DMS79 (cell line): ENCODE measurements at regions not wholly inside any gene's neighbourhood (a gene's known extent, or its start where the extent isn't known, plus 50 kb on each side); places are given as distances from the start of the nearest gene placed in this dataset.
"Not testable (repeated sequence)": the region's sequence is repeated elsewhere in the genome, so short reads cannot be mapped to it uniquely, and the experiment has no call there.

Experiments used
- DNase-seq: peaks from one replicate; lab custom pipeline; 2025; lab: John Stamatoyannopoulos, UW

DNA sequence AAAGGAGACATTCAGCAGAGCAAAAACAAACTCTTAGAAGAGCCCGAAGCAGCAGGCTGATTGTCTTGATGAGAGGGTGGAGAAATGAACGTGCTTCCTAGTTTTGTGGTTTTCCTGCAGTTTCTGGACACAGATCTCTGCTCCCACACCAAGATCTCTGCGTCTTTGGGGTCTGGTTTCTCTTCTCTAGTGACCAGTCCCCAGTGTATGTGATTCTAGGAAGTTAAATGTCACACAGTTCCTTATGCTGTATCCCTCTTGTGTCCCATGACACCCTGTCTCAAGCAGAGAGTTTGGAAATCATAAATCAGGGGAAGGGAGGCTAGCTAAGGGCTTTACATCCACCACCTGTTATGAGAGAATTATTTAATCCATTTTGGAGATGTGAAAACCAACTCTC is 55.4 kb upstream of the KLF14 start:
- DNase-seq = no peak

DNA sequence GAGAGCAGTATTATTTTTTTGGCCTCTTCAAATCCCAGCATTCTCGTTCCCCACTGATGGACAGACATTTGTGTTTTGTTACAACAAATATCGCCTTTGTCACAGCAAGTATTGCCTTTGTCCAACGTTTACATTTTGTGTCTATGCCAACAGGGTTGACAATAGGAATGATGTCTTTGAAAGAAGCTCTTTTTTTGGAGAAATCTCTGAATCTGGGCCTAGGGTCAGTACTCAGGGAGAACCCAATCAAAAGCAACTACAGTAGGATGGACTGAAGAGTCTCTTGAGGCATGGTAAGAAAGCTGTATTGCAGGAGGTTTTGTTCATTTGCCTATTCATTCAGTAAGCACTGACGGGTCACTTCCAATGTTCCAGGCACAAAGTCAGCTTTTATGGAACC is 57.7 kb upstream of the KLF14 start:
- no peak for DNase-seq

DNA sequence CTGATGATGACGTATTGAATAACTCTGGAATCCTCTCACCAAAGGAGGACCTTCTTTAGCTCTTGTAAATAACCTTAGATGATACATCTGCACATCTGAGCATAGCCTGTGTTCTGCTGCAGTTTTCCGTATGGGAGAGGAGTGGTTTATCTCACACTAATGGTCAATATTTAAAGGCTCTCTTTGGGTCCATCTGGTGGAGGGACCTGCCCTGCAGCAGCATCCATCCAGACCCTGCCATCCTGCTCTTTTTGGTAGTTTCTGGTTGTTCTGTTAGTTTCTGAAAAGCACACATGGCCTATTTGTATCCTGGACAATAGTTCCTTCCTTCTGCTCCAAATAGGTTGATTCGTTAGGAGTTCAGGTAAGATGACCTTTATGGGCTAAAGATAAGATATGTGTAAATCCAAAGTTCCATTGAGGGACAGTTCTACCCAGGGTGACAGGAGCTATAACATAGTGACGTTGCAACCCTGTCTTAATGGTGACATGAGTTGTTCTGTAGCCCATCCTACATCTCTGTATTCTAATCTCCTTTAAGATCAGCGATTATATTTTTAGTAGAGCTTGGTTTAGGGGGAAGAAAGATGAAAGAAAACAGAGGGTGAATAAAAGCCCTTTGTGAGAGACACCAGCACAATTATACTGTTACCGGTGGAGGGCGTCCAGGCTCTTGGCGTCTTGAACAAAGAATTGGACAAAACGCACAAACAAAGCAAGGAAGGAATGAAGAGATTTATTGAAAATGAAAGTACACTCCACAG is 60.0 kb upstream of the KLF14 start:
- no peak for DNase-seq

DNA sequence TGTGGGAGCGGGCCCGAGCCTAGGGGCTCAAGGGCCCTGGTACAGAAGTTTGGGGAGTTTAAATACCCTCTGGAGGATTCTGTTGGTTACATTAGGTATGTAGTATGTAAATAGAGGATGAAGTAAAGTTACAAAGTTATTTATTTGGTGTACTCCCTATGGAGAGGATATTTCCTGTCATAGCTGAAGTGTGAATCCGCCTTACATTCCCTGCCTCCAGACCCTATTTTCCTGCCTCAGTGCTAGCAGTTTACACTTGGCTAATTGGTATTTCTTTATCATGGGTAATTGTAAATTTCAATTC is 60.6 kb upstream of the KLF14 start:
- DNase-seq = no peak

DNA sequence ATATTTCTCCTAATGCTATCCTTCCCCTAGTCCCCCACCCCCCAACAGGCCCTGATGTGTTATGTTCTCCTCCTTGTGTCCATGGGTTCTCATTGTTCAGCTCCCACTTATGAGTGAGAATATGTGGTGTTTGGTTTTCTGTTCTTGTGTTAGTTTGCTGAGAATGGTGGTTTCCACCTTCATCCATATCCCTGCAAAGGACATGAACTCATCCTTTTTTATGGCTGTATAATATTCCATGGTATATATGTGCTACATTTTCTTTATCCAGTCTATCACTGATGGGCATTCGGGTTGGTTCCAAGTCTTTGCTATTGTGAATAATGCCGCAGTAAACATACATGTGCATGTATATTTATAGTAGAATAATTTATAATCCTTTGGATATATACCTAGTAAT is 62.4 kb upstream of the KLF14 start:
- DNase-seq = not testable (repeated sequence)

DNA sequence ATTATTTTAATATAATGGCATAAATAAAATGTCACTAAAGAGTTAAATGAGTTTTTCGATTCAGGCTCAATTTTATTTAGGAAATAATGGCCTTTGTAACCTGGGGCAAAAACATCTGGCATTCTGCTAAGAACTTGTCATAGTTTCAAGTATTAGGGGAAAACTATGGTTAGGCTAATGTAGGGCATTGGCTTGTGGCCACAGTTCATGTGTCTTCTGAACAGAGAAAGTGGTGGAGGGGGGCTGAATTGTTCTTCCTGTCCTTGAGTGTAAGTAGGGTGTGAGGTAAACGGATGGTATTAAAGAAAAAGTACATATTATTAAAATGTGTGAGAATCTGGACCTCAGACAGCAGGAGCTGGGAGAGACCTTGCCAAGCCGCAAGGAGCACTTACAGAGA is 69.1 kb upstream of the KLF14 start:
- DNase-seq = no peak

DNA sequence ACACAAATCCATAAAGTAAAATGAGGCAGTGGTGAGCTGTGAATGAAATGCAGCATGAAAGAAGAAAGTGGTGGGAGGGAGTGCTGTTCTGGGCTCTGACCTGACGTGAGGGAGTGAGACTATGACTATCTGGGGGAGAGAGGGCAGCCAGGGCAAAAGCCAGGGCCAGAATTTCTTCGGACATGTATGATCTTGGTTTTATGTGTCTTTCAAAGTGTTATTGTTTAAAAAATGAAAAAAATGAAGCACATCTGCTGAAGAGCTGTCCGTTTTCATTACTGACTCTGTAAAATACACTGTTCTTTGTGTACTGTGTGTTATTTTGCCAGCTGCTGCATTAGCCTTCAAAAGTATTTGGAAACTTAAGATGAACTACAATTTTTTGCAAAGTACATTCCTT is 70.2 kb upstream of the KLF14 start:
- no peak for DNase-seq

DNA sequence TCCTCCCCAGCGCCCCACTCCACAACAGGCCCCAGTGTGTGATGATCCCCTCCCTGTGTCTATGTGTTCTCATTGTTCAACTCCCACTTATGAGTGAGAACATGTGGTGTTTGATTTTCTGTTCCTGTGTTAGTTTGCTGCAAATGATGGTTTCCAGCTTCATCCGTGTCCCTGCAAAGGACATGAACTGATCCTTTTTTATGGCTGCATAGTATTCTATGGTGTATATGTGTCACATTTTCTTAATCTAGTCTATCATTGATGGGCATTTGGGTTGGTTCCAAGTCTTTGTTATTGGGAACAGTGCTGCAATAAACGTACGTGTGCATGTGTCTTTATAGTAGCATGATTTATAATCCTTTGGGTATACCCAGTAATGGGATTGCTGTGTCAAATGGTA is 78.8 kb upstream of the KLF14 start:
- DNase-seq = not testable (repeated sequence)

DNA sequence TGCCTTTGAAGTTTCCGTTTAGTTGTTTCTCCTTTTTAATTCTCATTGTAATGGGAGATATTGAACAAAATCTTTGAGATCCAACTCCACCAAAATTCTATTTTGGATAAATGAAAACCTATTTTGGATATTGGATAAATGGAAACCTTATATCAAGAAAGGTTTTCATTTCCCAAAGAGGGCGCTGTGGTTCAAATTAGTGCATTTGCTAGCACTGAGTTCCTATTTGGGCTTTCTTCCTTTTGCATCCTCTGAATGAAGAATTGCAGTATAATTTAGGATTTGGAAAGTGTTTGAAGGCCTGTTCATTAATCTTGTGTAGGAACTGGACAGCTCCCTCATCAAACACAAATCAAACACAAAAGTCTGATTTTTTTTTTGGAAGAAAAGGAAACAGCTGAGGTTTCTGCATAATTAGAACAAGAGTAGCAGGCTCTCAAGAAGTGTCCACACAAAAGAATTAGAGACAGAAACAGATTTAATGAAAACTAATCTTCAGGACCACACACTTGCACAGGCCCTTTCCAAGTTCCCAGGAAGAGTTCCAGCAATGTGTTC is 80.8 kb upstream of the KLF14 start:
- DNase-seq = no peak

DNA sequence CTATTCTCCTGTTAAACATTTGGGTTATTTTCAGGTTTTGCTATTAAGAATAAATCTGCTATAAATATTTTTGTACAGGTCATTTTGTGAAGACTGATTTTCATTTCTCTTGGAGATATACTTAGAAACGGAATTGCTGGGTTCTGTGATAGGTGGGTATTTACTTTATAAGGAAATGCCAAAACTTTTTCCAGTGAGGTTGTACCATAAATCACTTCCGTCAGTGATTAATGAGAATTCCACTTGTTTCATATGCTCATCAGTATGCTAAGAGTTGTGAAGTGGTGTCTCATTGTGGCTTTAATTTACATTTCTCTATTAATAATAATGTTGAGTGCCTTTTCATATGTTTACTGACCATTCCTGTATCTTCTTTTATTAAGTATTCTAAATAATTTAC is 84.0 kb upstream of the KLF14 start:
- no peak for DNase-seq

DNA sequence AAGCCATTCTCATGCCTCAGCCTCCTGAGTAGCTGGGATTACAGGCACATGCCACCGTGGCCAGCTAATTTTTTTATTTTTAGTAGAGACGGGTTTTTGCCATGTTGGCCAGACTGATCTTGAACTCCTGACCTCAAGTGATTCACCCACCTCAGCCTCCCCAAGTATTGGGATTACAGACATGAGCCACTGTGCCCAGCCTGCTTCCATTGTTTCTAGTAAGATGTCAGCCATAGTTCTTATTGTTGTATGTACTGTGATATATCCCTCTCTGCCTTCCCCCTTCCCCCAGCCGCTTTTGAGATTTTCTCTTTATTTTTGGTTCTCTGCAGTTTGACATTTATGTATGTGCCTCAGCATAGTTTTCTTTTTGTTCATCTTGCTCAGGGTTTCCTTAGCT is 87.9 kb upstream of the KLF14 start:
- DNase-seq = no peak

DNA sequence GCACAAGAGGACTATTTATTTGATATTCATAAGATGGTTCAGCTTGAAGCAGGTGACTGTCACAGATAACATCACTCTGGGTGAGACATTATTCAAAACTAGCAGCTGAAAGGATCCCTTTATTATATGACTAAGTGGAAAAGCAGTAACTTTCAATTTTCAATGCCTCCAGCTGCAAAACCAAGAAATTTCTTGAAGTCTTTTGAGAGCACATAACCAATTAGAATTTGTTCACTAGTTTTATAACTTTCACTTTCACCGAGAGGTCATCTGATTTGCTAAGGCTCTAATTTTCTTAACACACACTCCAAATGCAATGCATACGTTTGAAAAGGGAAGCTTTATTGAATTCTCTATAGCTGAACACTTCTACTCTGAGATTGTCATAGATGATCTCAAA is 88.6 kb upstream of the KLF14 start:
- no peak for DNase-seq

DNA sequence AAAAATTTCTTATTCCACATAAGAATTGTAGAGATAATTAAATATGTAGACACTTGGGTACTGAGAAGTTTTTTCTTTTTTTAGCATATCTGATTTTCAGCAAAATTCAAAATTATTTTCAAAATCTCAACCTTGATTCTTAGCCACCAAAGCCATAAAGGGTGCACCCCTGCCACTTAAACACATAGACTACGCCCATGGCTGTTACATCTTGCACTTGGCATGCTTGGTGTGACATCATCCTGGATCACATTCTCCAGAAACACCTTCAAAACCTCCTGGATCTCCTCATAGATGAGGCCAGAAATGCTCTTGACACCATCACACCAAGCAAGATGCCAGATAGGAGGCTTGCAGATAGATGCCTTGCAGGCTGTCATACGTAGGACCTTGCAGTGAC is 89.1 kb upstream of the KLF14 start:
- no peak for DNase-seq

DNA sequence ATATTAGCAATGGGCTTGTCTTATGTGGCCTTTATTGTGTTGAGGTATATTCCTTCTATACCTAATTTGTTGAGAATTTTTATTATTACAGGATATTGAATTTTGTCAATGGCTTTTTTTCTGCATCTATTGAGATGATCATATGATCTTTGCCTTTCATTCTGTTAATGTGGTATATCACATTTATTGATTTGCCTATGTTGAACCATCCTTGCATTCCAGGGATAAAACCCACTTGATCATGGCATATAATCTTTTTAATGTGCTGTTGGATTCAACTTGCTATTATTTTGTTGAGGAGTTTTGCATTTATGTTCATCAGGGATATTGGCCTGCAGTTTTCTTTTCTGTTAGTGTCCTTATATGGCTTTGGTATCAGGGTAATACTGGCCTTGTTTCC is 91.8 kb upstream of the KLF14 start:
- DNase-seq = no peak

DNA sequence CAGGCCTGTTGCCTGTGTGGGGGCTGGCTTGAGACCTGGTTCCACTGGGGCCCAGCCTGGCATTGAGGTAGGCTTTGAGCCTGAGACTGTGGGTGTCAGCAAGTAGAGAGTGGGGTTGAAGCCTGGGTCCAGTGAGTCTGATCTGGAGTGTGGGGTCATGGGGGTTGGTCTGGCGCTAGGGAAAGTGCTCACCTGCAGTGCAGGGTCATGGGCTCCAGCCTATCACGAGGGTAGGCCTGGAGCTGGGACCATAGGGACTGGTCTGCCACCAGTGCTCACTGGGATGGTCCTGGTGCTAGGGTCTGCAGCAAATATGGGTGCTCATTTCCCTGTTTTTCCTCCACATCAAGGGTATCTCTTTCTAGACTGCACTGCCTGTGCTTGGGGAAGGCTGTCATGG is 95.4 kb upstream of the KLF14 start:
- DNase-seq = no peak

DNA sequence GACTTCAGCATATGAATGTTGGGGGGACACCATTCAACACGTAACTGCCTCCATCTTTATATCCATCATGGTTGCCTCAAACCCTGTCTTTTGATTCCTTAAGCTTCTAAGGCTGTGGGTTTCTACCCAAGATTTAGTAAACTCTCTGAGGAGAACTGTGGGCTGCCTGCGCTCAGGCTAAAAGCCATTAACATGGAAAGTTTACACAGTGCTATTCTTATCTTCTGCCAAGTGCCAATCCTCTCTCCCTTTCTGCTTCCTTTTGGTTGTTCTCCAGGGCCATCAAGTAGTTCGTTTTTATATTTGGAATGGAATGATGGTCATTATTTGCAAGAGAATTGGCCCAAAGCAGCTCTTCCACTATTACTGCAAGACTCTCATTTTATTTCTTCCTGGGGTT is 97.3 kb upstream of the KLF14 start:
- no peak for DNase-seq

DNA sequence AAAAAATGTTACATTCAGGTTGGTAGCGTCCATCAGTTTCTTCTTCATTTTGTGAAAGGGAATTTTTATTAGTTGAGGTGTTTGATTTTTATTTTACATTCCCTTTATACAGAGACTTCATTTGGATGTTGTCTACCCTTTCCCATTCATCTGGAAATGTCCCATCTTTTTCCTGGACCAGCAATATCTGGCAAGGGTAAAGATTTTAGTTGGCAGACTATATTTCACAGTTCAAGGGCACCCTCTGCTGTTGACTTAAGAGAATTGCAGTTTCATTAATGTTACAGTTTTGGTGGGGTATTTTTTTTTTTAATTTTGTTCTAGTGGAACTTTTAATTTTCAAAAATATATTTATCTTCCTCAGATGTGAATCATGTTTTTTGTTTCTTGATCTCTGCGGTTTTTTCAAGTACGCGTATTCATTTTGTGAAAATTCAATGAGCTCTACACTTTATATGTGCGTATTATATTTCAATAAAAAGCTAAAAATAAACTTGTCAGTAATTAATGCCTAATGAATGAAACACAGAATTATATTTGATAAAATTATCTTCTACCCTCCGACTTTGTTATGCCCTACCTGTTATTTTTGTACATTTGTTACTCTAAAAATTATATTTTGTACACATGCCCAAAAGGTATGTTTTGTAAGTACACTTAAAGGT is 97.9 kb upstream of the KLF14 start:
- no peak for DNase-seq

DNA sequence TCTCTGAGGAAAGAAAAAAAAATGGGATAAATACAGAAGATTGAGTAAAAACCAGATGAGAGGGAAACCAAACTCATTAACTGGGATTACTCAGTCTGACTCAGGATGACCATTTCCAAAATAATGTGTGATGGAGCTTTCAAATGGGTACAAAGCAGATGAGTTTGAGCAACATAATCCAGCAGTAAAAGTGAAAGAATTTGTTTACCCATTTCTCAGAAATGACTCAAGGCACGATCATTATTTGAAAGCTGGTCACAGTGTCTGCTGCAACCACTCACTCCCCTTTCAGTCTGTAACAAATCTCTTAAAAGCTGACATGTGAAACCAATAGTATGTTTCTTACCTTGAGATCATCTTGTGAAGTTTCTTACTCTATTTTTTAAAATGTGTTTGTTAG is 104.7 kb upstream of the KLF14 start:
- DNase-seq = no peak

DNA sequence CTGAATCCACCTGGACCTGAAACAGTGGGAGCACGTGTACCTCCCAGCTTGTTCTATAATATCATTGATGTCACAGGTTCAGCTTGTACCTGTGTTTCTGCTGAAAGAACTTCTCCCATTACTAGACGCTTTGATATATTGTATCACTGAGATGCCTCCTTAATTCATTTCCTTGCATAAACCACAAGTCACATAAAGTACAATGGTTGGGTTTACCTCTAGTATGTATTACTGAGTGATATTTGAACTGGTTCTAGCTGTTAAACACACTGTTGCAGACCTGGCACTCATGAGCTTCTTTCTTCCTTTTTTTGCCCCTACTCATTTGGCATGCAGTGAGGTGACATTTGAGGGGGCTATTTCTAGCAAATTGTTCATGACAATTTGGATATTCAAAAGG is 106.6 kb upstream of the KLF14 start:
- DNase-seq = no peak

DNA sequence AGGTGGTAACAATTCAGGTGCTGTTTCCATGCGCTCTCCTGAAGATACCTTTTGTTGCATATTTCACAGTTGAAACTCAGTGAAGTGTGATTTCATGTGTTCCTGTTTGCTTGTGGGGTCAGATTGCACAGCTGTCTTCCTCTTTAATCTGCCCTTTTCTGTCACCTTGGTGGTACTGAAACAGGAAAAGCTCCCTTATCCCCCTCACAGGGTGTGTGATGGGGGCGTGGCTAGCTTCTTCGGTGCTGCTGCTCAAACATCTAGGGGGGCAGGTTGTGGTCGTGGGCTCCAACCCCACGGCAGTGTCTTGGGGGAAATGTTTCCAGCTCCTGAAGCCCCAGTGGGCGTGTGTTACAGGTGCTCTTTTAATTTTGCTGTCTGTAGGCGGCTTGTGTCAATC is 107.4 kb upstream of the KLF14 start:
- no peak for DNase-seq

DNA sequence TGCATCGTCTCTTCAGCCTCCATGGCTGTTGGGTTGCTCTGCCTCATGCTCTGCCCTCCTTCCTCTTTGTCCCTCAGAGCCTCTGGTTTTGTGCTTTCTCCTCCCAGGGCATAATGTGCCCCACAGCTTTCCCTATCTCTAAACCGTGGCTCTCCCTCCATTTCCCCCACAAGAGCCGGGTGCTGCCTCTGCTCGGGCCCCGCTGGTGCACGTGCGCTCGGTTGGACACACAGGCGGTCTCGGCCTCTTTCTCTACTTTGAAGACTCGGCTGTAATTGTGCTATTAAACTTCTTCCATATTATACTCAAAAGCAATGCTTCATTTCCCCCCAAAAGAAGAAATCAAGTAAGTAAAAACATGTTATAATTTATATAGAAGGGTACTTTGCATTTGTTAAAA is 109.7 kb upstream of the KLF14 start:
- DNase-seq = no peak

DNA sequence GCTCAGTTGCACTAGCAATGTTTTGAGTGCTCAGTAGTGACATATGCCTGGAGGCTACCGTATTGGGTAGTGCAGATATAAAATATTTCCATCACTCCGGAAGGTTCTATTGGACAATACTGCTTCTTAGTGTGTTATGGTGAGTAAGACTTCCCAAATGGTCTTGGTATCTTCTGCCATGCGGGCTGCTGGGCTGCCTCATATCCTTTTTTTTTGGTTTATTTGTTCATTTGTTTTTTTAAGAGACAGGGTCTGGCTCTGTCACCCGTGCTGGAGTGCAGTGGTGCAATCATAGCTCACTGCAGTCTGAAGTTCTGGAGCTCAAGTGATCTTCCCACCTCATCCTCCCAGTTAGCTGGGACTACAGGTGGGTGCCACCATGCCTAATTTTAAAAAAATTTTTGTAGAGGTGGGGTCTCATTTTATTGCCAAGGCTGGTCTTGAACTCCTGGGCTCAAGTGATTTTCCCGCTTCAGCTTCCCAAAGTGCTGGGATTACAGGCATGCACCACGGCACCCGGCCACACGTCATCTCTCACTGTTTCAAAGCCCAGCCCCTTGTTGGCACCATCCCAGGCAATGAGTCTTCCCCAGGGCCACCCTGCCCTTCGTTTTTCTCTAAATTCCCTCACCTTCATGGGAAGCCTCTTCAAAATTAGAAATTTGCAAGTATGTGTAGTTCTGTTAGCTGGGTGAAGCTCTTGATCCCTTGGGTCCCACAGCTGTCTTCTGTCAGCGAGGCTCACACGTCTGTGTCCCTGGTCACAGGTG is 111.0 kb upstream of the KLF14 start:
- DNase-seq = no peak

DNA sequence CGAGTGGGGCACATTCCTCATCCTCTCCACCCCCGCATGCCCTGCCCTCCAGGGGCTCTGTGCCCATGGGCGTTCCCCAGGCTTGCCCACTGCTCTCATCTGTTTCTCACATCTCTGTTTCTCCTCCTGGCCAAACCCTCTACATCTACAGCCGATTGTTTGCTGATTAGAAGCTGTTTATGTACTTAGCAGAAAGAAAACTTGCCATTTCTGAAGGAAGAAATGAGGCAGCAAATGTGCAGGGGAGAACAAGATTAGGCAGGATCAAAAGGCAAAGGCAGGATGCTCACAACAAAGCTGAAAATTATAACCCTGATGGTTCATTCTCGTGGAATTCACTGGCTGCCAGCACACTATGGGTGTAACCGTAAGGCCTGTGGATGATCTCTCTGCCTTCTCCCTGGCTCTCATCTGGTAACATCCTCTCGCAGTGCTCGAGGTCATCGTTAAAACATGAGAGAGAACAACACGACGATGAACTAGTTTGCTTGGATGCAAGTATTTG is 111.6 kb upstream of the KLF14 start:
- DNase-seq = no peak
